GM12891 (cell line): ENCODE measurements at regions not wholly inside any gene's neighbourhood (a gene's known extent, or its start where the extent isn't known, plus 50 kb on each side); places are given as distances from the start of the nearest gene placed in this dataset.

ENCODE experiments used
- POLR2A ChIP-seq: IDR thresholded peaks from 2 replicates; pipeline ENCODE4 v1.6.1; 2011; ENCODE audit warnings: low read depth, low read length, control low read depth
- POLR2AphosphoS5 ChIP-seq: IDR thresholded peaks from 2 replicates; pipeline ENCODE4 v1.6.1; 2011; ENCODE audit warnings: low read depth, low read length, control low read depth

DNA sequence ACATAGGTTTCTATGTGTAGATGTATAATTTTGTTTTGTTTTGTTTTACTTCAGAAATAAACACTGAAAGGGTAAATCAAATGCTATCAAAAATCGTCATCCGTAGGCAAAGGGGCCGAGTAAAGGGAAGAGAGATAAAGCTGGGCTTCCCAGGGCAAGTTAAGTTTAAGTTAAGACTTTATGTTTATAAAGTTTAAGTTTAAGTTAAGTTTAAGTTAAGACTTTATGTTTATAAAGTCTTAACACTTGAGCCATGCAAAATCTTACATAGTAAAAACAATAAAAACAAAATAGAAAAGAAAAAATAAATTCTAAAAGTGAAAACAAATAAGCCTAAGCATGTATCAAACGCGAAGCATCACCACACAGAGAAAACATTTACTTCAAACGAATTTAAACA is 216.1 kb upstream of the SYNDIG1 start:
- TF ChIP-seq POLR2A: no peak
- no peak for TF ChIP-seq POLR2AphosphoS5
